GM12878 (cell line): ENCODE measurements at regions not wholly inside any gene's neighbourhood (a gene's known extent, or its start where the extent isn't known, plus 50 kb on each side); places are given as distances from the start of the nearest gene placed in this dataset.

Source experiments
- ATAC-seq: fragments of 200-7000 bp; cut with Tn5 transposase; 3 replicates; pipeline ENCODE4 v1.9.1; 2020; ENCODE audit warnings: mild to moderate bottlenecking, moderate library complexity
- BruUV-seq: library from RNA; stranded (reverse); fragments of 400-500 nt; replicated peaks from 2 replicates; lab custom pipeline; 2021; lab: Mats Ljungman, UMichigan
- CTCF ChIA-PET: fragments of 300-600 bp; sonication (Branson Sonifier 250); formaldehyde crosslinking; extraction: SDS; loops from one replicate; lab custom pipeline; 2021; ENCODE audit warnings: inconsistent platforms; lab: Yijun Ruan, JAX
- POLR2A ChIA-PET: fragments of 350-600 bp; formaldehyde crosslinking; extraction: SDS; loops from one replicate; lab custom pipeline; 2021; ENCODE audit warnings: inconsistent platforms; lab: Charles Lee
- RAD21 ChIA-PET: fragments of 300-600 bp; sonication (Branson Sonifier 250); formaldehyde crosslinking; loops from one replicate; lab custom pipeline; 2023; ENCODE audit warnings: antibody characterized with exemption; ENCODE audit not compliant: unreplicated experiment; lab: Charles Lee
- SMC1A ChIA-PET: fragments of 300-600 bp; sonication (Branson Sonifier 250); formaldehyde crosslinking; loops from one replicate; lab custom pipeline; 2023; ENCODE audit not compliant: unreplicated experiment, uncharacterized antibody; lab: Charles Lee
- DNase-seq: peaks from one replicate; pipeline ENCODE4 v3.0.0-alpha.2; 2011; ENCODE audit warnings: low read depth, low spot score
- FAIRE-seq: peaks from 3 replicates; lab custom pipeline; 2011; peaks lifted over from hg19 to GRCh38; lab: Jason Lieb, UNC
- H2AFZ ChIP-seq: 2 replicates; pipeline ENCODE4 v1.6.0; 2011; ENCODE audit warnings: low read depth, low read length, control low read depth; ENCODE audit not compliant: control insufficient read depth
- H3K27ac ChIP-seq: 2 replicates; pipeline ENCODE4 v1.5.1; 2011; ENCODE audit warnings: control low read depth; ENCODE audit not compliant: control insufficient read depth, insufficient read depth
- H3K27me3 ChIP-seq, 2 experiments: replicated peaks in 1 of 2; 2 replicates each; pipeline versions ENCODE4 v1.6.0 to v1.6.1; 2011; ENCODE audit warnings: low read length in 1 of 2; ENCODE audit not compliant: control insufficient read depth in 2 of 2, insufficient read depth in 2 of 2
- H3K36me3 ChIP-seq, 2 experiments: 2 replicates each; pipeline ENCODE4 v1.5.1; 2011; ENCODE audit warnings: low read length in 1 of 2; ENCODE audit not compliant: control insufficient read depth in 2 of 2, insufficient read depth in 2 of 2
- H3K4me1 ChIP-seq: 2 replicates; pipeline ENCODE4 v1.6.1; 2011; ENCODE audit warnings: mild to moderate bottlenecking, low read length, moderate library complexity, mixed read lengths; ENCODE audit not compliant: control insufficient read depth, insufficient read depth
- H3K4me2 ChIP-seq: 2 replicates; pipeline ENCODE4 v1.6.0; 2011; ENCODE audit warnings: control low read depth; ENCODE audit not compliant: control insufficient read depth, insufficient read depth
- H3K4me3 ChIP-seq: fragments of 200-600 bp; sonication (generic); 2 replicates; pipeline ENCODE4 v1.5.1; 2016
- H3K79me2 ChIP-seq: 2 replicates; pipeline ENCODE4 v1.6.0; 2011; ENCODE audit warnings: low read length; ENCODE audit not compliant: control insufficient read depth, insufficient read depth
- H3K9ac ChIP-seq: 2 replicates; pipeline ENCODE4 v1.8.0; 2011; ENCODE audit warnings: low read length, control low read depth, mixed read lengths; ENCODE audit not compliant: control insufficient read depth, insufficient read depth
- H3K9me3 ChIP-seq: replicated peaks from 3 replicates; pipeline ENCODE4 v1.5.1; 2011; ENCODE audit warnings: mild to moderate bottlenecking, low read length; ENCODE audit not compliant: control insufficient read depth, insufficient read depth
- H4K20me1 ChIP-seq: 2 replicates; pipeline ENCODE4 v1.6.0; 2011; ENCODE audit not compliant: control insufficient read depth, insufficient read depth
- NR2C1 ChIP-seq: fragments of 450-650 bp; IDR thresholded peaks from 2 replicates; pipeline ENCODE4 v1.6.1; 2017; ENCODE audit warnings: antibody characterized with exemption, mild to moderate bottlenecking, moderate library complexity
- RFX5 ChIP-seq: IDR thresholded peaks from 2 replicates; pipeline ENCODE4 v1.6.1; 2011; ENCODE audit warnings: low read depth, low read length, improper control_type of control experiment
- TCF12 ChIP-seq: IDR thresholded peaks from 2 replicates; pipeline ENCODE4 v1.6.1; 2011; ENCODE audit warnings: low read depth, mild to moderate bottlenecking, low read length
- YBX1 ChIP-seq: fragments of 450-650 bp; IDR thresholded peaks from 2 replicates; pipeline ENCODE4 v1.6.1; 2016; ENCODE audit warnings: antibody characterized with exemption
- WGBS: methylation state at CpG from one replicate; pipeline ENCODE4 v1.1.6; 2016; ENCODE audit warnings: low lambda C conversion rate; ENCODE audit not compliant: insufficient replicate concordance, insufficient coverage; ENCODE audit errors: missing lambda C conversion rate; 5-methylcytosine and 5-hydroxymethylcytosine counted together
- in situ Hi-C: fragments of 300-500 bp; cut with MboI; formaldehyde crosslinking; loops from 9 replicates; pipeline ENCODE4 v1.14.3; 2018; ENCODE audit warnings: mixed read lengths
- intact Hi-C: fragments of 100-400 bp; cut with micrococcal nuclease; formaldehyde crosslinking; loops from one replicate; pipeline ENCODE4 v1.14.2; 2022; ENCODE audit not compliant: unreplicated experiment

- intact Hi-C loops (no loop called here), in situ Hi-C loops (no loop called here)
- CTCF ChIA-PET, result no interaction called here
- FAIRE-seq (no peak), ATAC-seq (no peak), DNase-seq (no peak)
- no peaks in the 10 kb centered on the region for H3K36me3 ChIP-seq
- SMC1A ChIA-PET, result no interaction called here
- H3K4me3 ChIP-seq, result no peak overlapping the region
- no peak overlapping the region for H3K9ac ChIP-seq
- H3K27me3 ChIP-seq, result no peaks in the 10 kb centered on the region; a peak in 2 of 4 replicates
- H3K9me3 ChIP-seq, result no peaks in the 10 kb centered on the region; the same call in 1 of the 3 replicates
- POLR2A ChIA-PET, result no interaction called here
- H3K27ac ChIP-seq, result no peak overlapping the region
- no peaks in the 10 kb centered on the region for H3K79me2 ChIP-seq
- RAD21 ChIA-PET, result no interaction called here
- H3K4me2 ChIP-seq, result no peak overlapping the region
- no peaks in the 10 kb centered on the region for H4K20me1 ChIP-seq
- H2AFZ ChIP-seq, result no peak overlapping the region
- no TSS peak for BruUV-seq
- no peak for TF ChIP-seq NR2C1
- no peak for TF ChIP-seq RFX5
- TF ChIP-seq, all 136 proteins: peak for 0
- no peaks in the 10 kb centered on the region for H3K4me1 ChIP-seq
- WGBS, result 46% methylated on average over 10 of the region's 10 CpGs
Measured at GRCh38 chr20:63080411-63080810, 73.6 kb upstream of the BHLHE23 start.

GRCh38 chr20:63079971-63080370, 73.2 kb upstream of the BHLHE23 start:
- DNase-seq, result no peak

More at GRCh38 chr20:63079971-63080370, 73.2 kb upstream of the BHLHE23 start:
- Histone ChIP-seq H3K4me2 (no peak overlapping the region), H3K27ac (no peak overlapping the region), H3K36me3 (no peaks in the 10 kb centered on the region), H3K79me2 (no peaks in the 10 kb centered on the region), H3K27me3 (no peaks in the 10 kb centered on the region; a peak in 1 of 4 replicates), H3K4me1 (no peaks in the 10 kb centered on the region), H3K4me3 (no peak overlapping the region), H4K20me1 (no peaks in the 10 kb centered on the region)
- BruUV-seq, result no TSS peak
- ATAC-seq (no peak), FAIRE-seq (no peak)
- ChIA-PET SMC1A (no interaction called here), CTCF (no interaction called here), POLR2A (no interaction called here)
- intact Hi-C loops (no loop called here), in situ Hi-C loops (no loop called here)
- TF ChIP-seq YBX1 (no peak), TCF12 (no peak)
- TF ChIP-seq, all 136 proteins: peak for 0
- 21% methylated on average over 2 of the region's 2 CpGs for WGBS
- Histone ChIP-seq H3K9ac (no peak overlapping the region), H3K9me3 (no peaks in the 10 kb centered on the region; the same call in 1 of the 3 replicates), H2AFZ (no peak overlapping the region)
- RAD21 ChIA-PET, result no interaction called here
